GM19023 (cell line): ENCODE measurements at regions not wholly inside any gene's neighbourhood (a gene's known extent, or its start where the extent isn't known, plus 50 kb on each side); places are given as distances from the start of the nearest gene placed in this dataset.

Source experiments
- ATAC-seq: cut with Tn5 transposase; IDR thresholded peaks from one replicate; pipeline ENCODE4 v1.9.1; 2021; ENCODE audit warnings: mild to moderate bottlenecking, moderate library complexity; ENCODE audit not compliant: unreplicated experiment

DNA sequence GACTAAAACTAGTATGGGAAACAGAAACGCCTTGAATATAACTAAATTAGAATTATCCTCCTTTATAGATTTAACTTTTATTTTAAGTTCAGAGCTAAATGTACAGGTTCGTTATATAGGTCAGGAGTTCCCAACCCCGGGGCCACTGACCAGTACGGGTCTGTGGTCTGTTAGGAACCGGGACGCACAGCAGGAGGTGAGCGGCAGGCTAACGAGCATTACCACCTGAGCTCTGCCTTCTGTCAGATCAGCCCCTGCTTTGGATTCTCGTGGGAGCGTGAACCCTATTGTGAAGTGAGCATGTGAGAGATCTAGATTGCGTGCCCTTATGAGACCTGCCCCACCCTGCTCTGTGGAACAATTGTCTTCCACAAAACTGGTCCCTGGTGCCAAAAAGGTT is 51.0 kb downstream of the FAT4 start:
- ATAC-seq, result no peak

DNA sequence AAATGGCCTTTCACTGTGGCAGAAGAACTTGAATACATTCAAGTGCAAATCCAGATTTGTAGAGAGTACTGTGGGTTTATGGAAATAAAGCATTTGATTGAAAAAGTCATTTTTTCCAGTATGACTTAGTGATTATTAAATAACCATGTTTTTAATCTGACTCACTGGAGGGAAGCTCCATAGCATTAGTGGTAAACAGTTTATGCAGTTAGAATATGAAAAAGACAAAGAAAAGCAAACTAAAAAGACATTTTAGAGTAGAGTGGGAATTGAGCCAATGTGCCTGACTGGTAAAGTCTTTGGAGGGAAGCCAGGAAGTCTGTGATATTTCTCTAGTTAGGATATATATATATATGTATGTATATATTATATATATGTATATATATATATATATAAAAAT is 53.4 kb downstream of the FAT4 start:
- no peak for ATAC-seq

DNA sequence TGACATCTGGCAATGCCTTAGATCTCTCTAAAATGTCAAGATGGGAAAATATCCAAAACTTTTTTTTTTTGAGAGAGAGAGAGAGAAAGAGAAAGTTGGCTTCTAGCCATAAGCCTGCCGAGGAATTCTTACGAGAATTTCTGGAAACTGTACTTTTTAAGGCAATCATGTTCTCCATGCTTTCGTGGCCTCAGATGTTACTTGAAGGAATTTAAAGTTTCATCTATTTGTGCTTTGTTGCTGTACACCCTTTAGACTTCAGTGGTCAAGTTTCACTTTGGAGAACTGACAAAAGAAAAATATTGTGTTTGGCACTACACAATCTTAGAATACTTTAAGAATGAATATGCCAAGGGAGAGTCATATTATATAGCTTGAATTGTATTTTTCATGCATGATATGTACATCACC is 53.9 kb downstream of the FAT4 start:
- ATAC-seq, result no peak

DNA sequence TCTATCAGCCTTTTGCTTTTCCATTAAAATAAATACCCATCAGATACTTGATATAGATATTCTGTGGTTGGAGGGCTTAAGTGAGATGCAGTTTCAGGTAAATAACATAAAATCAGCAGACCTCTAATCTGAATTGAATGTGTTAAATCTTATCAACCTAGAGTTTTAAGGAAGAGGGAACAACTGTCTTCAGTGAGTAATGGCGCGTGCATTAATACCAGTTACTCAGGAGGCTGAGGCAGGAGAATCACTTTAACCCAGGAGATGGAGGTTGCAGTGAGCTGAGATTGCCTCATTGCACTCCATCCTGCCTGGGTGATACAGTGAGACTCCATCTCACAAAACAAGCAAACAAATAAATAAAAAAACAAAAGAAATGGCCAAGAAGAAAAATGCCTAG is 54.3 kb downstream of the FAT4 start:
- ATAC-seq, result no peak

DNA sequence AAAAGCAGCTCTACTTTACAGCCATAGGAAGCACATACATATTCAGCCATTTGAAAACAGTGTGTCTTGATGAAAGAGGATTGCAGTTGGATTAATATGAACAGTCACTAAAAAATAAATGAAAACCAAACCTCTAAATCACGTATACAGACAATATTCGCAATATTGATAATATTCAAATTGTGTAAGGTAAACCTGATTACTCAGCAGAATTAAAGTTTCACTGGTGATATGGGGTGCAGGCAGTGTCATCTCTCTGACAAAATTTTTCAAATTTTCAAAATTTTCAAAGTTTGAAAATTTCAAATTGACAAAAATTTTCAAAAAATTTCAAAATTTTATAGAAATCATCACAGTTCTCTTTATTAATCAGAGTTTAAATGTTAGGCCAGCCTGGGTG is 55.7 kb downstream of the FAT4 start:
- ATAC-seq, result no peak

DNA sequence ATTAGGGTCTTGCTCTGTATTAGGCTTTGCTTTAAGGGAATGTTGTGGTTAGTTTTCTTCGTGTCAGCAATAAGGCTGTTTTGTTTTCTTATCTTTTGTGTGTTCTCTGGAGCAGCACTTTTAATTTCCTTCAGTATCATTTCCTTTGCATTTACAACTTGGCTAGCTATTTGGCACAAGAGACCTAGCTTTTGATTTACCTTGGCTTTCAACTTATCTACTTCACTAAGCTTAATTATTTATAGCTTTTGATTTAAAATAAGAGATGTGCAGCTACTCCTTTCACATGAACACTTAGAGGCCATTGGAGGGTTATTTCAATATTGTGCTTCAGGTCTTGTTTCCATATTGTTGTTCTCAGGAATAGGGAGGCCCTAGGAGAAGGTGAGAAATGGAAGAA is 68.2 kb downstream of the FAT4 start:
- ATAC-seq, result no peak

DNA sequence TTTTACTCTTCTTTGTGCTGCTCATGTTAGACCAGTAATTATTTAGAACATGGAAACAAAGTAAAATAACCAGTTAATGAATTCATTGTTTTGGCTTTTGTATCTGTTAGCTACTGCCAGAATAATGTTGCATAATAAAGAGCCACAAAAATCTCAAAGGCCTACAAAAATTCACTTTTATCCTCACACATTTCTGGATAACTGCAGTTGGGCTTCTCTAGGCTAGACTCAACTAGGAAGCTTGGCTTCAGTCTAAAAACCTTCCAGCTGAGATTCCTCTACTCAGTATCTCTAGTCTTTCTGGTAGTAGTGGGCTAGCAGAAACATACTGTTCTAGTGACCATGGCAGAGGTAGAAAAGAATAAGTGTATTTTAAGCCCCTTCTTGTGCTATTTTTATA is 73.0 kb downstream of the FAT4 start:
- no peak for ATAC-seq

DNA sequence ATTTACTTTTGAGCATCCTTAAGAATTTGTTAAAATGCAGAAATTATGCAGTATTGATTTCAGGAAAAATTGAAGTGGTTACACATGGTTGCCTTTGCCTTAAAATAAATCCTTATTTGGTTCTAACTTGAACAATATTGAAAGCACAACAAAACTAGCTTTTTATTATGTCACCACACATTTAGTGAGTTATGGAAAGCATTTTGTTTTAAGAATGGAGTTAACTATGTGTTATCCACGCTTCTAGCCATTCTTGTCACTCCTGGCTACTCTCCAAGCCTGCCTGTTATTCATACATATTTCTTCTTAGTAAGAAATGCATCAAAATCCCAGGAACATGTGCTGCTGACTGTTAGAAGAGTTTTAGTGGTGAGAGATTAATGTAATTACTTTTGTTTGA is 73.9 kb downstream of the FAT4 start:
- ATAC-seq, result no peak

DNA sequence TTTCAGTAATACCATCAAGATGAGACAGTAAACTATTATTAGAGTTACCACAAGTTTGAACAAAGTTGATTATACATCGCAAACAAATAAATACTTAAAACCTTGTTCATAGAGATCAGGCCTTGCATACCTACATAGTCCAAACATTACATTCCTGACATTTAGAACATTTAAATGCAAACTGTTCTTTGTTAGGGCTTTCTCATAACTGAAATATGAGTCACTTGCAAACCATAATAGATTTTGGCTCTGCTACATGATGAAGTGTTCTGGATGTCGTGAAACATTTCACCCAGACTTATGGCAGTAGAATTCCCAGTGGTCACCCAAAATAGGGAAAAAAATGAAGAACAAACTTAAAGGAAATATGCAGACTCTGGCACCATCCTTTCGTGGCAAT is 75.0 kb downstream of the FAT4 start:
- ATAC-seq, result no peak

DNA sequence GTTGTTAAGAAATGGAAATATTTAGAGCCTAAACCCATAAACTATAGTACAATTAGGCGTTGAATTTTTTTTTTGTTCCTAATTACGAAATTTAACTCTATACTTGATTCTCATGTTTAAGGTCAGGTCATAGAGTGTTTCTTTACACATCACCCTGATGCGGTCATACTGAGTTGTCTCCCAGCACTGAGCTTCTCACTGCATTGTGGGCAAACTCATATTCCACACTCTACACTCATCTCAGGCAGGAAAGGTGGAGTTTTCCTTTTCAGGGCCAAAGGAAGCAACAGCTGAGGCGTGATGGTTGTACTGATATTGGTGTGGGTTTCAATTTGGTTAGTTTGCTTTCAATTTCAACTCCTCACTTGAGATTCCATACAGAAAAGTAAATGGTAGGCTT is 75.4 kb downstream of the FAT4 start:
- ATAC-seq, result no peak

DNA sequence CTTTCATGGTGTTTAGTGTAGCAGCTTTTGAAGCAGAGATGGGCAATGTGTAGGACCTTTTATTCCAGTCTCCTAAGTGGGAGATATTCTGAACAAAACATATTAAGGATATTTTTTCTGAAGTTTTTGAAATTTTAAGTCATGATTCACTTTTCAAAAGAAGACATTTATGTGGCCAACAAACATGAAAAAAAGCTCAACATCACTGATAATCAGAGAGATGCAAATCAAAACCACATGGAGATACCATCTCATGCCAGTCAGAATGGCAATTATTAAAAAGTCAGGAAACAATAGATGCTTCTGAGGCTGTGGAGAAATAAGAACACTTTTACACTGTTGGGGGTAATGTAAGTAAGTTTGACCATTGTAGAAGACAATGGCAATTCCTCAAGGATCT is 76.0 kb downstream of the FAT4 start:
- ATAC-seq, result no peak

DNA sequence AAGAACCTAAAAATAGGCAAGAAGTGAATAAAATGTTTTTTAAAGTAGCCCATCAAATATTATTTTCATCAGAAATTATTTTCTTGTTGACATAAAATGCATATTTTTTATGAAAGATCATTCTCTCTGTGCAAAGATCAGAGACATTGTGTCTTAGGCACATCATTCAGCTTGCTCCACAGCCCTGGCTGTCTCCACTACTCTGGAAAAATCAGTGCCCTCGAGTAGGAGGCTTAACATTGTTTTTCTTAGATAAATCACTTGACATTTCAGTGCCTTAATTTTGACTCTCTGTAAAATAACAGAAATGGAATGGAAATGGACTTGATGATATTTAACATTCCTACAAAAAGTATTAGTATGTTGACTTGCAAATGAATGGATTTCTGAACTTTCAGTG is 77.9 kb downstream of the FAT4 start:
- ATAC-seq, result no peak

DNA sequence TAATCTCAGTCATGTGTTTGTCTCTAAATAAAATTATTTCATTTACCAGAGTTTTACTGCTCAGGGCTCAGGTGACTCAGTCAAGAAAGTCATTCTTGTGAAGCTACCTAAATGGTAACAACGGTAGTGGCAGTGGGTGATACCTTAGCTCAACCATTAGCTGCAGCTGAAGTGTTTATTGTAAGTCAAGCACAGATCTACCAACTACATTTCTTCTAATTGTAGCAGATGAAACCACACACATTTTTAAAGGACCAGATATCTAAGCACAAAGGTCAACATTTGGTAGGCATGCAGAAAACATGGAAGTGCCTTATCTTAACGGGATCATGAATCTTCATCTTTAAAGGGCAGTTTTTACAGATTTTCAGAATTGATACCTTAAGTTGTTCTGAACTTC is 79.1 kb downstream of the FAT4 start:
- no peak for ATAC-seq

DNA sequence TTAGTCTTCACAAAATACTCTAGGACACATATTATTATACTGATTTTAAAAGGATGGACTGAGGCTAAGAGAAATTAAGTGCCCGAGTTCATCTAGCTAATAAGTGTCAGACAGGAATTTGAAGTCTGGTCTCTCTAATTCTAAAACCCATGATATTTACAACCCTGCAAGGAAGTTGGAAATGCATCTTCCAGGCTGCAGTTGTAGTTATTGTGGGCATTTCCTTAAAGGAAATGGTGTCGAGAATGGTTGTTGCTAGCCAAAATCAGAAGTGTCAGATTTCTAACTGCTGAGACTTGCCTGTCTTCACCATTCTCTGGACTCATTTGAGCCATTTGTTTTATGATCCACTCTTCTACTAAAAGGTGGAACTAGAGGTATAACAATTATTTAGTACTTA is 82.5 kb downstream of the FAT4 start:
- no peak for ATAC-seq

DNA sequence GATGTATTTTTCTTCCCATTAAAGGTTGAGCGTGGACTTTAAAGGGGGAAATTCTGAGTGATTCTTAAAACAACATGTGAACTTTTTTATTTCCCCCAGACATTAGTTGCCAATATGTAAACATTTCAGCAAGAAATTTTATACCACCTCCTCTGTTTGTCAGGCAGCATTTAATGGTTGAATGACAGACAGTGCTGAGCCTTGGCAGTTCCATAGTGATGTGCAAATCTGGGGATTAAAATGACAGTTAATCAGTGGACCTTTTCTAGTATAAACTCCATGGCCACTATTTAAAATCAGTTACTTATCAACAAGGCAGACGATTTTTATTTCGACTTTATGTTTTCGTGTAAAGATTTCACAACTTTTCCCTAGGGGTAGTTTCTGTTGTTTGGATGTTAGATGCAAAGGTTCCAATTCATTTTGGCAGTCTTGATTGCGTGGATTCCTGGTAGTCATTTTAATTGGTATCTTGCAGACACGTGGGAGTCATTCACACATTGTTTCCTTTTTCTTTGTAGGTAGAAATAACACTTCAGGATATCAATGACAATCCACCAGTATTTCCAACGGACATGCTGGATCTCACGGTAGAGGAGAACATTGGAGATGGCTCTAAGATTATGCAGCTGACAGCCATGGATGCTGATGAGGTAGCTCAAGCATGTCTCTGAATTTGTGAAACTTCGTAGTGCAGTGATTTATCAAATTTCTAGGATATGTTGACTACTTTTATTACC is 83.7 kb downstream of the FAT4 start:
- ATAC-seq, result no peak

DNA sequence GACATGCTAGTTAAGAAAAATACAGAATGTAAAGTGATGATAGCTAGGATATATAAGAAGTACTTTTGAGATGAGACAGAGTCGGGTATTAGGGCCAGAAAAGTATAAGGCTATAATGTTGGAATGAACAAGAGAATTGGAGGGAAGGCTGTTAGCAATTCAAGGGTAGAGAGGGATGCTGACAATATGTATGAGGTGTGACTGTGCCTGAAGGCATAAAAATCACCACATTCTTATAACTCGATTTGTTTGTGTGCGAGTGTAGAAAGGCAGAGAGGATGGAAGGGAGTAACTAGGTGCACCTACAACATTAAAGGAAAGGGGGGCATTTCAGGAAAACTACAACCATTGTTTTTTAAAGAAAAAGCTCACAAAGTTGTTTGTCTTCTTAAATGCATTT is 86.0 kb downstream of the FAT4 start:
- ATAC-seq, result no peak

DNA sequence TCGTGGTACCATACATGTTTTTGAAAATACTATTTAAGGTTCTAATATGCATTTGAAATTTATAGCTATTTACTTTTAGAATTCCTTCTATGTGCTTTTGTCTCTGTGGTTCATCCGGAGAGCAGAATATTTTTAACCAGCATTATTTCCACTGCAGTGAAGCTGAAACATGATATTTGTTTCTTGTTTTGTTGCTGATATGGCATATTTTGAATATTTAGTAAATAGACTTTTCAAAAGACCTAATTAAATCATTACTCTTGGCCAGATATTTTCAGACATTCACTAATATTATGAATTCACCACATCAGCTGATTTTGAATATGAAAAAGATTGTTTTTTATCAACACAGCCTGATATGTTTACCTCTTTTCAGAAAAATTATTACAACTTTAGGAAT is 87.0 kb downstream of the FAT4 start:
- no peak for ATAC-seq

DNA sequence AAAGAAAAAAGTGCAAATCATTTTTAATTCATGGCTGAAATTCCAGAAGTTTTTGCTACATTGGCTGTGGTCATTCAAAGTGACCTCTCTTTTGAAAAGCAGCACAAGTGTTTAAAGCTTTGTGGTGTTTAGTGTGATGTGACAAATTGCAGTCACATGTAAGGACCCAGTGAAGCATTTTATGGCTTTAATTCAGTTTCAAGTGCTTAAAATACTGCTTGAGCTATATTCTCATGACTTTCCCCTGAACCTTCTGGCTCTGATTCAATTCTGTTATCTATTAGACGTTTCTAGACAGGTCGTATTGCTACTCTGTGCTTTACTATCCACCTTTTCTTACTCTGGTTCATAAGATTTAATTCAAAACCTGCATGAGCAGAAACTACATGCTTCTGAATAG is 105.8 kb downstream of the FAT4 start:
- ATAC-seq, result no peak

DNA sequence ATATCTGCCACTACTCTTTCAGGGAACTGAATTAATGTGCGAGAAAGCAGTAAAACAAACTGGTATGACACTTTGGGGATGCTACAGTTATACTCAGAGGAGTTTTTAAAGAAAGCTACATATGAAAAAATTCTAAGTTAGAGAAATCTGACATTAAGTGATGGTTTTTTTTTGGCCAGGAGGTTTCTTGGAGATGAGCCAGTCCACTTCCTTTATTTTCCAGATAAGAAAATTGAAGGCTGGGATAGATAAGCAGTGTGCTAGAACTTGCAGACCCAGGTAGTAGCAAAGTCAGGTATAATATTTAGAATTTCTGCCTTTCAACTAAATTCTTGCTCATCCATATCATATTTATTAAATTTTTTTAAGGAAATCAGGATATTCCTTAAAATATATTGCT is 106.8 kb downstream of the FAT4 start:
- ATAC-seq, result no peak

DNA sequence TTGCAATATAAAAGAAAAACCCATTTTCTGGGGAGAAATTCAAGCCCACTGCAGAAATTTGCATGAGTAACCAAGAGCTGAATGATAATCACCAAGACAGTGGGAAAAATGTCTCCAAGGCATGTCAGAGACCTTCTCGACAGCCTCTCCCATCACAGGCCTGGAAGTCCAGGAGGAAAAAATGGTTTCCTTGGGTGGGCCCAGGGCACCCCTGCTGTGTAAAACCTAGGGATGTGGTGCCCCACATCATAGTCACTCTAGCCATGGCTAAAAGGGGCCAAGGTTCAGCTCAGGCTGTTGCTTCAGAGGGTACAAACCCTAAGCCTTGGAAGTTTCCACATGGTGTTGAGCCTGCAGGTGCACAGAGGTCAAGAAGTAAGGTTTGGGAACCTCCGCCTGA is 108.4 kb downstream of the FAT4 start:
- ATAC-seq, result no peak

DNA sequence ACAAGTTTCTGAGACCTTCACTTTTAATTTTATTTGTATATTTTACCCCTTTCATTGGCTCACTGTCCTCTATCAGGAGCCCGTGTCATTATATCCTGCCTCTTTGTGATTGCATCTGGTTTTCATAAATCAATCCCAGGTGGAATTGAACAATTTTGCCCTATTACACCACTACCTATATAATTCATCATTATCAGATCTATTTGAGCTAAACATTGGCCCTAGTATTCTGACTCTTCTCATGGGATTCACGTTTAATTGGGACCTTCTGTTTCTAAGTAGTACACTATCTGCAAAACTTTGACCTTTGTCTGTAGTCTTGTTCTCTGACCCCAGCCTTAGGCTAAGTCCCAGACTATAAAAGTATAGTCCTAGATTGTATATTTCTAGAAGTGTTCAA is 114.1 kb downstream of the FAT4 start:
- no peak for ATAC-seq

DNA sequence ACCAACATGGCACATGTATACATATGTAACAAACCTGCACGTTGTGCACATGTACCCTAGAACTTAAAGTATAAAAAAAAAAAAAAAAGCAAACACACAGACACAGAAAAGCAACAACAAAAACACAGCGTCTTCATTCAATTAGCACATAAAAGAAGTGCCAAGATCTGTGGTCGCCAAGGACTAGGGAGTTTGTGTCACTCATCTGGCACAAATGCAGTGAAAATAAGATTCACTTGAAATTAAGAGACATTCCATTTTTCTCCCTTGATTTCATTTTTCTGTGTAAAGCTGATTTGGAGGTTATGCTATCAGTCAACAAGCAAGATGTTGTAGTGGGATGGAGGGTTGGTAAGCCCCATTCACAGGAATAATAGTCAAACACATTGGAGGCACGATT is 115.3 kb downstream of the FAT4 start:
- ATAC-seq, result no peak

DNA sequence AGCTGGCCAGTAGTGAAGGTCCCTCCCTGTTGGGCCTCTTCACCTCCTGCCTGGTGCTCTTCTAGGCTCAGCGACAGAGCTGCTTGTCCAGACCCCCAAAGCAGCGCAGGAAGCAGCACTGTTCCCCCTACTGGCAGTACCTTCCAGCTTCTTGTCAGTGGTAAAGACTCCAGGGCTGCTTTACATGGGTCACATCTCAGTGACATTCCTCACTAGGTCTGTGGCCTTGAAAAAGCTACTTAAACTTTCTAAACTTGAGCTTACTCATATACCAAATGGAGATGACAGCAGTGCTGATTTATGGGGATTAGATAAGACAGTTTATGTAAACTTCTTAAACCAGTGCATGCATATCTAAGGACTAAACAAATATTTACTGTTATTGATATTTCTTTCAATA is 117.3 kb downstream of the FAT4 start:
- ATAC-seq, result no peak

DNA sequence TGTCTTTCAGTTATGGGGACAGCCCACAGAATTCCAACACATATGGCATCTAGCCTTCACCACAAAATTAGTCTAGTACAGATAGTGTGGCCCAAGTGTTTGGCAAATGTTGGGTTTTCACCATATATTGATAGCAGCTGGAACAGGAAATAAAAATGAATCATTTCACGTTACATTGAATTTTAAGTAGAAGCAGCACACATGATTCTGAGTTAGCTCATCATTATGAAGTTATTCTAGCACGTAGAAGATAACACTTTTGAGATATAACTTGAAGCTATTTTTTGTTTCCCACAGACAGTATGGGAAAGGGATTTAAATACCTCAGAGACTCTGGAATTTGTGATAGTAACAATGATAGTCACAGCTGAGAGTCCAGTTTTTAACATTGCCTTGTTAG is 118.7 kb downstream of the FAT4 start:
- ATAC-seq, result no peak
